VCaP (cell line): ENCODE measurements at regions not wholly inside any gene's neighbourhood (a gene's known extent, or its start where the extent isn't known, plus 50 kb on each side); places are given as distances from the start of the nearest gene placed in this dataset.

Experiments used
- H3K27ac ChIP-seq: fragments of 450-650 bp; 2 replicates; pipeline ENCODE4 v1.5.1; 2017
- CTCF ChIP-seq: fragments of 450-650 bp; conservative IDR thresholded peaks from 2 replicates; pipeline ENCODE4 v1.5.1; 2017; ENCODE audit warnings: mild to moderate bottlenecking, moderate library complexity

- H3K27ac ChIP-seq, result no peak overlapping the region; the same call in 1 of the 2 replicates
- no peak for TF ChIP-seq CTCF
These were observed 125.8 kb upstream of the CREB1 start for GRCh38 chr2:207403950-207404349.

- no peak for TF ChIP-seq CTCF
- no peak overlapping the region for H3K27ac ChIP-seq
These were observed 124.6 kb upstream of the CREB1 start for GRCh38 chr2:207405150-207405549.

- no peak for TF ChIP-seq CTCF
- H3K27ac ChIP-seq, result peak overlapping the region; percentile 95
These were observed 121.5 kb upstream of the CREB1 start for GRCh38 chr2:207408086-207408794.

GRCh38 chr2:207409517-207409916 lies 120.2 kb upstream of the CREB1 start:
- peak overlapping the region; percentile 95 for H3K27ac ChIP-seq
- no peak for TF ChIP-seq CTCF

- H3K27ac ChIP-seq, result no peak overlapping the region
- TF ChIP-seq CTCF, result no peak
These were observed 116.9 kb upstream of the CREB1 start for GRCh38 chr2:207412787-207413310.

- no peak overlapping the region for H3K27ac ChIP-seq
- TF ChIP-seq CTCF, result no peak
These were observed 116.3 kb upstream of the CREB1 start for GRCh38 chr2:207413376-207413907.

- peak overlapping the region; percentile 39 for H3K27ac ChIP-seq
- TF ChIP-seq CTCF, result no peak
These were observed 113.7 kb upstream of the CREB1 start for GRCh38 chr2:207416111-207416510.
